Pancreas (tissue), 10 donors: ENCODE measurements at regions not wholly inside any gene's neighbourhood (a gene's known extent, or its start where the extent isn't known, plus 50 kb on each side); places are given as distances from the start of the nearest gene placed in this dataset.

ENCODE experiments used
- ATAC-seq, 4 donors: fragments of 200-7000 bp; cut with Tn5 transposase; one replicate each; pipeline versions ENCODE4 v1.8.0 to v1.9.1; 2020; ENCODE audit warnings: mild to moderate bottlenecking in 4 of 4, moderate library complexity in 4 of 4
- DNase-seq, 6 donors: peaks; one replicate each; pipeline ENCODE4 v3.0.0-alpha.2; 2020
- FAIRE-seq: peaks from 2 replicates; lab custom pipeline; 2012; peaks lifted over from hg19 to GRCh38; lab: Jason Lieb, UNC
- H3K27ac ChIP-seq, 4 donors: fragments of 200-600 bp; sonication (generic); 1 replicate in 3 of 4; 2 replicates in 1 of 4; pipeline versions ENCODE4 v1.5.0 to v1.8.0; 2020
- H3K27me3 ChIP-seq, 4 donors: fragments of 200-600 bp; one replicate each; pipeline ENCODE4 v1.8.0; 2021
- H3K36me3 ChIP-seq, 3 donors: fragments of 200-600 bp; sonication (generic) in 1 of 3; one replicate each; pipeline versions ENCODE4 v1.5.0 to v1.8.0; 2020 to 2021
- H3K4me1 ChIP-seq, 3 donors: fragments of 200-600 bp; one replicate each; pipeline ENCODE4 v1.8.0; 2021
- H3K4me3 ChIP-seq, 4 donors: fragments of 200-600 bp; sonication (generic) in 2 of 4; one replicate each; pipeline versions ENCODE4 v1.5.0 to v1.8.0; 2020 to 2021
- H3K9me3 ChIP-seq, 4 donors: fragments of 200-600 bp; one replicate each; pipeline ENCODE4 v1.8.0; 2021
- CTCF ChIP-seq, 4 donors: fragments of 200-600 bp; sonication (generic) in 3 of 4; IDR thresholded peaks; one replicate each; pipeline versions ENCODE4 v1.5.0 to v1.8.0; 2021; ENCODE audit warnings: antibody characterized with exemption in 4 of 4
- WGBS, 2 donors: extraction: QIAGEN DNeasy Blood & Tissue Kit; methylation state at CpG; one replicate each; pipeline ENCODE4 v1.1.7; 2013; 5-methylcytosine and 5-hydroxymethylcytosine counted together
- intact Hi-C, 3 donors: fragments of 100-400 bp; cut with DNase I; formaldehyde crosslinking; loops; one replicate each; pipeline versions ENCODE4 v1.11.1 to v1.14.2; 2022
- donor health status: healthy with polysubstance abuse.
- donor health status: DM: no; HTN: no; CAD: no; lungs with moderate emphysema.
- donor health status: DM: no; HTN: no; CAD: no.
- donor health status: control.
- donor health status: control.
- donor health status: Bipolar disorder and iron deficiency.
- donor health status: DM: yes; HTN: yes; CAD: no.
- donor health status: DM: no; HTN: no; CAD: no.
- donor health status: DM: no; HTN: no; CAD: no.
- donor health status: DM: yes; HTN: yes; CAD: no.

- WGBS, 2 donors = 94 to 96% methylated on average over 5 of the region's 5 CpGs
- ATAC-seq (no peak), DNase-seq (no peak), FAIRE-seq (no peak)
- H3K27ac ChIP-seq = no peak overlapping the region
- no peaks in the 10 kb centered on the region for H3K36me3 ChIP-seq
- intact Hi-C loops = no loop called here
- H3K4me1 ChIP-seq = no peaks in the 10 kb centered on the region
- TF ChIP-seq CTCF (IDR thresholded peaks at IDR 0.05) = no peak
- H3K9me3 ChIP-seq = no peaks in the 10 kb centered on the region
- no peak overlapping the region for H3K4me3 ChIP-seq
- no peaks in the 10 kb centered on the region for H3K27me3 ChIP-seq
Observed at GRCh38 chr1:232169436-232169835, 460.5 kb downstream of the SIPA1L2 start.

DNA sequence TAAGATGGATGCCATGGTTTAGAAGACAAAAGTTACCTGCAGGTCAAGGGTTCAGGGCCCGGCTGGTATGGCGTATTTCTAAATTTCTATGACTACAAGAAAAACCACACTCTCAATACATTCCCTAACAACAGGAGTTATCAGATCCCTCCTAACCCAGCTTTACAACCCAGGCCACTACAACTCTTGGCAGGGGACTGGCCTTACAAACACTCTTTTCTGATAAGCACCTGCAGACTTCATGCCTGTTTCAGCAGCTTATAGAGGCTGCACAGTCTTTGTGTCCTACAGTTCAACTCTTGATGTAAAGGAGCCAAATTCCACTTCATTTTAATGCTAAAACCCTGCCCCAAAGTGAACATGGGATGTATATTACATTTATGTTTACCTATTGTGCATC is 461.4 kb downstream of the SIPA1L2 start:
- FAIRE-seq = no peak
- H3K9me3 ChIP-seq = no peaks in the 10 kb centered on the region
- TF ChIP-seq CTCF (IDR thresholded peaks at IDR 0.05) = no peak
- no peak for DNase-seq
- intact Hi-C loops = no loop called here
- H3K4me3 ChIP-seq = no peak overlapping the region
- WGBS, 2 donors = 48 to 53% methylated on average over 2 of the region's 2 CpGs
- H3K4me1 ChIP-seq = no peaks in the 10 kb centered on the region
- H3K27ac ChIP-seq = no peak overlapping the region
- H3K27me3 ChIP-seq = no peaks in the 10 kb centered on the region
- peak in 1 of 4 donors; percentile 53 for ATAC-seq
- H3K36me3 ChIP-seq = no peaks in the 10 kb centered on the region

- Histone ChIP-seq H3K36me3 (no peaks in the 10 kb centered on the region), H3K27ac (no peak overlapping the region), H3K4me1 (no peaks in the 10 kb centered on the region), H3K4me3 (no peak overlapping the region), H3K27me3 (no peaks in the 10 kb centered on the region), H3K9me3 (no peaks in the 10 kb centered on the region)
- DNase-seq = no peak
- intact Hi-C loops = no loop called here
- FAIRE-seq = no peak
- 32 to 50% methylated on average over 4 of the region's 4 CpGs for WGBS, 2 donors
- no peak for ATAC-seq
- TF ChIP-seq CTCF (IDR thresholded peaks at IDR 0.05) = no peak
Observed at GRCh38 chr1:232166942-232167341, 463.0 kb downstream of the SIPA1L2 start.

DNA sequence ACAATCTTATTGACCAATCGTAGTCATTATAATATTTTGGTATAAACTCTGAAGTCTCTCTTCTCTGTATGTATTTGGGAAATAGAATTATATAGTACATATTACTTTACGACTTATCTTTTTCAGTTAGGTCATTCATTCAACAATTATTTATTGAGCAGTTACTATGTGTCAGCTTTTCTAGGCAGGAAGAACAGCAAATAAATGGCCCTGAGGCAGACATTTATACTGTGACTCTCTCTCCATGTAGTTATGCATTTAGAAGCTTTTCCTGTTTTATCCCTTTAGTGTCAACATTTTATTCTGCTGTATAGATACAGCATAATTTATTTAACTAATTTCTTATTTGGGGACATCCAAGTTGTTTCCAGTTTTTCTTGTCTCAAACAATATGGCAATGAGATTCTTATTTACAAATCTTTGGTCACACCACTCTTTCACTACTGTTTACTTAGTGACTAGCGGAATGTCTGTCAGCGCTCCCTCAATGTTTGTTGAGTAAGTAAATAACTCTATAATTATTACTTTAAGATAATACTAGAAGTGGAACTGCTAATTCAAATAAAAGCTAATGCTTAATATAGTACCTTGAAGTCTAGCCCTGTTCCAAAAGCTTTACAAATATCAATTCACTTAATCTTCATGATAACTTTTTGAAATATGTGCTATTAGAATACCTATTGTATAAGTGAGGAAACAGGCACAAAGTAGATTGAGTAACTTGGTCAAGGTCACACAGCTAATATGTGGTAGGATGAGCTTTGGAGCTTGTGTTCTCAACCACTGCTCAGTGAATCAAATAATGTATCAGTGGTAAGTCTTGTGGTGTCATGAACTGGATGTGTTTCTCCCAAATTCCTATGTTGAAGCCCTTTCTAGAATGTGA is 465.6 kb downstream of the SIPA1L2 start:
- ATAC-seq (no peak), FAIRE-seq (no peak), DNase-seq (no peak)
- Histone ChIP-seq H3K27me3 (no peaks in the 10 kb centered on the region), H3K4me3 (no peak overlapping the region), H3K27ac (no peak overlapping the region), H3K36me3 (no peaks in the 10 kb centered on the region), H3K4me1 (no peaks in the 10 kb centered on the region), H3K9me3 (no peaks in the 10 kb centered on the region)
- WGBS, 2 donors = 48% methylated on average over 4 of the region's 4 CpGs
- TF ChIP-seq CTCF (IDR thresholded peaks at IDR 0.05) = no peak
- intact Hi-C loops = no loop called here

GRCh38 chr1:232163533-232163932 is 466.4 kb downstream of the SIPA1L2 start:
- no peak for DNase-seq
- no peaks in the 10 kb centered on the region for H3K4me1 ChIP-seq
- intact Hi-C loops = no loop called here
- TF ChIP-seq CTCF (IDR thresholded peaks at IDR 0.05) = no peak
- no peaks in the 10 kb centered on the region for H3K9me3 ChIP-seq
- ATAC-seq = no peak
- WGBS, 2 donors = 74 to 86% methylated on average over 1 of the region's 1 CpG
- H3K27me3 ChIP-seq = no peaks in the 10 kb centered on the region
- H3K4me3 ChIP-seq = no peak overlapping the region
- no peaks in the 10 kb centered on the region for H3K36me3 ChIP-seq
- H3K27ac ChIP-seq = no peak overlapping the region
- FAIRE-seq = no peak
